HUES64 (cell line): ENCODE measurements at regions not wholly inside any gene's neighbourhood (a gene's known extent, or its start where the extent isn't known, plus 50 kb on each side); places are given as distances from the start of the nearest gene placed in this dataset.
"Not testable (repeated sequence)": the region's sequence is repeated elsewhere in the genome, so short reads cannot be mapped to it uniquely, and the experiment has no call there.

Experiments used
- H3K27ac ChIP-seq: 2 replicates; pipeline ENCODE4 v1.7.0; 2013; ENCODE audit warnings: low read depth, low read length, inconsistent platforms
- H3K27me3 ChIP-seq: 2 replicates; pipeline ENCODE4 v1.6.1; 2013; ENCODE audit warnings: mild to moderate bottlenecking, low read length; ENCODE audit not compliant: insufficient read depth
- H3K36me3 ChIP-seq: 2 replicates; pipeline ENCODE4 v1.6.1; 2013; ENCODE audit warnings: mild to moderate bottlenecking, low read length; ENCODE audit not compliant: insufficient read depth
- H3K4me1 ChIP-seq: 2 replicates; pipeline ENCODE4 v1.6.1; 2013; ENCODE audit warnings: mild to moderate bottlenecking, low read length, moderate library complexity; ENCODE audit not compliant: insufficient read depth
- H3K4me3 ChIP-seq: 2 replicates; pipeline ENCODE4 v1.5.1; 2013; ENCODE audit warnings: mild to moderate bottlenecking, low read length, moderate library complexity
- H3K9ac ChIP-seq: 2 replicates; pipeline ENCODE4 v1.6.1; 2013; ENCODE audit warnings: mild to moderate bottlenecking, low read depth, low read length
- H3K9me3 ChIP-seq: 2 replicates; pipeline ENCODE4 v1.6.1; 2013; ENCODE audit warnings: low read depth, low read length; ENCODE audit not compliant: insufficient read depth
- WGBS: fragments of 150-250, 120-280 bp; methylation state at CpG from one replicate; pipeline ENCODE4 v1.1.7; 2013; ENCODE audit warnings: missing lambda C conversion rate; 5-methylcytosine and 5-hydroxymethylcytosine counted together

DNA sequence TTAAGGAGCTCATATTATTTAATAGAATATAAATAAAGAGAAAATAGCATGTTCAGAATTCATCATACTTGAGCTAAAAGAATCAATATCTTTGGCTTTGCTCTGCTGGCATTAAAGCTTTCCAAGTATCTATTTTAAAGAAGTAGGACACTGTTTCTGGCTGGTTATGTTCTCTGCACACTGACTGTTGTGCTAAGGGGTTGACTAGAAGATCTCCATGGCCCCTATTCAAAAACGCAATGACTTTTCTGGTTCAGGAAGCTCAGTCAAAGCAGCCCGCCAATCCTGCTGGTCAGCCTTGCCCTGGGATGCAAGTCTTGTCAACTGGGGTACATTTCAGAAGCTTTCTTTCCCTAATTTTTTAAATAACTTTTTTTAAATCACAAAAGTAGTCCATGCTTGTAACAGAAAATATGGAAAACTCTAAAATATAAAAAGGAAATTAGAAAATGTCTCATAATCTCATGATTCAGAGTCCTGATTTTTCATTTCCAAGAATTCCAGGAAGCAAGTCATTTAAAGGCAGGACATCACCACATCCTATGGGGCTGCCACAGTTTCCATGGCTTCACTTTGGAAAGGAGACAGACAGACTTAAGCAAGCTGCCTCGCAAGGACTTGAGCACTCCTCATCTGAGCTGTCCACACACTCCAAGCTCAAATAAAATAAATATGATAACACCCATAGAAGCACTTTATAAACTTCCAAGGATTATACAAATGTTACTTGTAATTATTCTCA is 195.1 kb downstream of the TXNL1 start:
- no peaks in the 10 kb centered on the region for H3K27me3 ChIP-seq
- H3K4me1 ChIP-seq, result no peaks in the 10 kb centered on the region
- no peak overlapping the region for H3K27ac ChIP-seq
- H3K9me3 ChIP-seq, result no peaks in the 10 kb centered on the region
- H3K36me3 ChIP-seq, result no peaks in the 10 kb centered on the region
- H3K9ac ChIP-seq, result no peak overlapping the region
- WGBS, result 96% methylated on average over 3 of the region's 3 CpGs
- H3K4me3 ChIP-seq, result no peak overlapping the region

DNA sequence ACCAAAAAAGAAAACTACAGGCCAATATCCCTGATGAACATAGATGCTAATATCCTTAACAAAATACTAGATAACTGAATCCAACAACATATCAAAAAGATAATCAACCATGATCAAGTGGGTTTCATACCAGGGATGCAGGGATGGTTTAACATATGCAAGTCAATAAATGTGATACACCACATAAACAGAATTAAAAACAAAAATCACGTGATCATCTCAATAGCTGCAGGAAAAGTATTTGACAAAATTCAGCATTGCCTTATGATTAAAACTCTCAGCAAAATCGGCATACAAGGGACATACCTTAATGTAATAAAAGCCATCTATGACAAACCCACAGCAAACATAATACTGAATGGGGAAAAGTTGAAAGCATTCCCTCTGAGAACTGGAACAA is 199.9 kb downstream of the TXNL1 start:
- H3K4me3 ChIP-seq, H3K9ac ChIP-seq, H3K36me3 ChIP-seq, H3K9me3 ChIP-seq, H3K27me3 ChIP-seq, H3K27ac ChIP-seq, H3K4me1 ChIP-seq: not testable (repeated sequence)
- WGBS, result 94% methylated on average over 2 of the region's 2 CpGs

- H3K4me1 ChIP-seq, result no peaks in the 10 kb centered on the region
- no peaks in the 10 kb centered on the region for H3K9me3 ChIP-seq
- 86% methylated on average over 1 of the region's 1 CpG for WGBS
- no peak overlapping the region for H3K4me3 ChIP-seq
- H3K36me3 ChIP-seq, result no peaks in the 10 kb centered on the region
- H3K27me3 ChIP-seq, result no peaks in the 10 kb centered on the region
- no peak overlapping the region for H3K9ac ChIP-seq
- H3K27ac ChIP-seq, result no peak overlapping the region
These were observed 201.7 kb downstream of the TXNL1 start for GRCh38 chr18:56436651-56437050.

DNA sequence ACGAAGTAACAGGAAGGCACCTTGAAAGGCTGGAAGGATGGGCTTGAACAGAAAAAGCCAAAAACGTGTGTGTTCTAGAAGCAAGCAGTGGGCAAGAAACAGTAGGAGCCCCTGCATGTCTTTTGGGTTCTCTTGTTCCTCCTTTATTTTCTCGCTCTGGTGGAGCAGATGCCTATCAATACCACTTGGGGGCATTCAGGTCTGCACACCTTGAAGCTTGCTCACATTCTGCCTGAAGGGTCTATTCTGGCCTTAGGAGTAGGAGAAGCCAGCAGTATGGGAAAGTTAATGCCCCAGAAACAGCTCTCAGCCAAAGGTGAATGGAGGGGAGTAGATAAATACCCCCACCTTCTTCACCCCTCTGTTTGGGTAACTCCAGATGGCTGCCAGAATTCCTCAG is 204.5 kb downstream of the TXNL1 start:
- Histone ChIP-seq H3K9me3 (no peaks in the 10 kb centered on the region), H3K36me3 (no peaks in the 10 kb centered on the region), H3K27me3 (no peaks in the 10 kb centered on the region), H3K27ac (no peak overlapping the region), H3K4me3 (no peak overlapping the region), H3K9ac (no peak overlapping the region), H3K4me1 (no peaks in the 10 kb centered on the region)
- 86% methylated on average over 3 of the region's 3 CpGs for WGBS

DNA sequence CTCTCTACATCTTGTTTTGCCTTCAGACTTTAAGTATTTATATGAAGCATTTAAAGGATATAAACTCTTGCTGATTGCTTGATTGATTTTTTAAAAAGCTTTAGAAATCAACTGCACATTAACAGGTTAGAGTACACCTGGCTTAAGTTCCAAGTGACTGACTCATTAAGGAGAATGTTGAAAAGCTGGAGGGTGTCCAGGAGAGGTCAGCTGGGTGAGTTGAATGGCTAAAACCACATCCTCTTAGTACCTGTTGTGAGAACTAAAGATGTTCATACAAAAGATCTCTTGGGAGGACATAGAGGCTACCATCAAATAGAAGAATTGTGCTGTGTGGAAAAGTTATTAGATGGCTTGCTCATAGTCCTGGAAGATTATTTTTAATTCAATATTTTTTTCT is 206.8 kb downstream of the TXNL1 start:
- no peaks in the 10 kb centered on the region for H3K4me1 ChIP-seq
- no peak overlapping the region for H3K4me3 ChIP-seq
- H3K27ac ChIP-seq, result no peak overlapping the region
- peaks cover 11% of the 10 kb centered on the region for H3K9me3 ChIP-seq
- no peaks in the 10 kb centered on the region for H3K27me3 ChIP-seq
- H3K36me3 ChIP-seq, result no peaks in the 10 kb centered on the region
- H3K9ac ChIP-seq, result no peak overlapping the region

DNA sequence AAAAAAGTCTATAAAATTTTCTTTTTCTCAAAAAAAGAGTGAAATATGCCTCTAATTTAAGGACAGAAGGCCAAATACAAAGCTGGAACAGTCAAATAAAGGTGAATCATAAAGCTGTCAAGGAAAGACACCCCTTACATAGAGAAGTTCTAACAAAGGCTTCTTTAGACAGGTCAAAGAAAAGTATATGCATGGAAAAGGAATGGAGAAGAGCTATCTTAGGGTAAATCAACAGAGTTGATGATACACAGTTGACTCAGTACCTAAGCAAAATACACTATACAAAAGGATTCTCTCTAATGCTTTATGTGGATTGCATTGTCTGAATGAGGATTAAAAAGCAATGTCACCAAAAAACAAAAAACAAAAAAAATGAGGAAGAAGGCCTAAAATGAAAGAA is 214.8 kb downstream of the TXNL1 start:
- Histone ChIP-seq H3K27me3 (no peaks in the 10 kb centered on the region), H3K9me3 (peaks cover 11% of the 10 kb centered on the region), H3K4me3 (no peak overlapping the region), H3K27ac (no peak overlapping the region), H3K4me1 (peaks cover 13% of the 10 kb centered on the region), H3K36me3 (no peaks in the 10 kb centered on the region), H3K9ac (no peak overlapping the region)

DNA sequence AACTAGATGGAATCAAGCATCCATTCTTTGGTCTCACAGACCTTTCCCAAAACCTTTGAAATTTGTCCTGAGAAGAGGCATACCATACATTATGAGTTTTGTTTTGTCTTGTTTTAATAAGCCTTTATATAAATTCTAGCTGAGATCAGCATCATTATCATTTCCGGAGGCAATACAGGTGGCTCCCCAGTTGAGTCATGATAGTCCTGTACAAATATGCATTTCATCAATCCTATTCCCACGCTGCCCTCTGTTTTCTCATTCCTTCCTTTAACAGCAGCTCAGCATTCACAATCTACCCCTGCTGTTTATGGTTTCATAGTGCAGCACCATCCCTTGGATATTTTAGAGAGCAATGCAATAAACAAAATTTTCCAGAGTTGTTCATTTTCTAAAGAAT is 216.7 kb downstream of the TXNL1 start:
- H3K27ac ChIP-seq, result no peak overlapping the region; the same call in 1 of the 2 replicates
- no peak overlapping the region for H3K4me3 ChIP-seq
- H3K9me3 ChIP-seq, result no peaks in the 10 kb centered on the region
- no peak overlapping the region for H3K9ac ChIP-seq
- H3K4me1 ChIP-seq, result peaks cover 13% of the 10 kb centered on the region
- 89% methylated on average over 2 of the region's 2 CpGs for WGBS
- H3K36me3 ChIP-seq, result no peaks in the 10 kb centered on the region
- no peaks in the 10 kb centered on the region for H3K27me3 ChIP-seq

DNA sequence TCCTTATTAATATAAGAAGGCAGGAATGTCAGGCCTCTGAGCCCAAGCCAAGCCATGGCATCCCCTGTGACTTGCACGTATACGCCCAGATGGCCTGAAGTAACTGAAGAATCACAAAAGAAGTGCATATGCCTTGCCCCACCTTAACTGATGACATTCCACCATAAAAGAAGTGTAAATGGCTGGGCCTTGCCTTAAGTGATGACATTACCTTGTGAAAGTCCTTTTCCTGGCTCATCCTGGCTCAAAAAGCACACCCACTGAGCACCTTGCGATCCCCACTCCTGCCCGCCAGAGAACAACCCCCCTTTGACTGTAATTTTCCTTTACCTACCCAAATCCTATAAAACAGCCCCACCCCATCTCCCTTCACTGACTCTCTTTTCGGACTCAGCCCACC is 217.5 kb downstream of the TXNL1 start:
- not testable (repeated sequence) for H3K9ac ChIP-seq, H3K27ac ChIP-seq, H3K4me3 ChIP-seq, H3K27me3 ChIP-seq, H3K36me3 ChIP-seq, H3K9me3 ChIP-seq
- WGBS, result 35% methylated on average over 4 of the region's 5 CpGs
- H3K4me1 ChIP-seq, result peaks cover 13% of the 10 kb centered on the region

DNA sequence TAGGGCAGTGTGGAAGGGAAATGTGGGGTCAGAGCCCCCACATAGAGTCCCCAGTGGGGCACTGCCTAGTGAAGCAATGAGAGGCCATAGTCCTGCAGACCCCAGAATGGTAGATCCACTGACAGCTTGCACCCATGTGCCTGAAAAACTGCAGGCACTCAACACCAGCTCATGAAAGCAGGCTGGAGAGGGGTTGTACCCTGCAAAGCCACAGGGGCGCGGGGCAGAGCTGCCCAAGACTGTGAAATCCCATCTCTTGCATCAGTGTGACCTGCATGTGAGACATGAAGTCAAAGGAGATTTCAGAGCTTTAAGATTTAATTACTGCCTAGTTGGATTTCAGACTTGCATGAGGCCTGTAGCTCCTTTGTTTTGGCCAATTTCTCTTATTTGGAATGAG is 224.0 kb downstream of the TXNL1 start:
- WGBS, result 89% methylated on average over 2 of the region's 2 CpGs
- H3K9ac ChIP-seq, result no peak overlapping the region
- peak overlapping the region; percentile 41; the same call in 1 of the 2 replicates for H3K27ac ChIP-seq
- no peak overlapping the region for H3K4me3 ChIP-seq
- peaks cover 16% of the 10 kb centered on the region for H3K9me3 ChIP-seq
- H3K27me3 ChIP-seq, result no peaks in the 10 kb centered on the region
- H3K4me1 ChIP-seq, result 0 out of 2 replicates have a peak, but pooled peaks cover 8% of the 10 kb centered on the region
- H3K36me3 ChIP-seq, result no peaks in the 10 kb centered on the region; the same call in 1 of the 2 replicates

DNA sequence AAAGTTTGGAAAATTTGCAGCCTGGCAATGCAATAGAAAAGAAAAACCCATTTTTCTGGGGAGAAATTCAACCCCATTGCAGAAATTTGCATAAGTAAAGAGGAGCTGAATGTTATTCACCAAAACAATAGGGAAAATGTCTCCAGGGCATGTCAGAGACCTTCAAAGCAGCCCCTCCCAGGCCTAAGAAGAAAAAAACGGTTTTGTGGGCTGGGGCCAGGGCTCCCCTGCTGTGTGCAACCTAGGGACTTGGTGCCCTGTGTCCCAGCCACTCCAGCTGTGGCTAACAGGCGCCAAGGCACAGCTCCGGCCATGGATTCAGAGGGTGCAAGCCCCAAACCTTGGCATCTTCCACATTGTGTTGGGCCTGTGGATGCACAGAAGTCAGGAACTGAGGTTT is 224.5 kb downstream of the TXNL1 start:
- 42% methylated on average over 3 of the region's 3 CpGs for WGBS
- Histone ChIP-seq H3K9ac (no peak overlapping the region), H3K4me3 (no peak overlapping the region), H3K27ac (peak overlapping the region; percentile 60; the same call in 1 of the 2 replicates), H3K4me1 (0 out of 2 replicates have a peak, but pooled peaks cover 8% of the 10 kb centered on the region), H3K36me3 (no peaks in the 10 kb centered on the region; the same call in 1 of the 2 replicates), H3K9me3 (peaks cover 16% of the 10 kb centered on the region), H3K27me3 (no peaks in the 10 kb centered on the region)

DNA sequence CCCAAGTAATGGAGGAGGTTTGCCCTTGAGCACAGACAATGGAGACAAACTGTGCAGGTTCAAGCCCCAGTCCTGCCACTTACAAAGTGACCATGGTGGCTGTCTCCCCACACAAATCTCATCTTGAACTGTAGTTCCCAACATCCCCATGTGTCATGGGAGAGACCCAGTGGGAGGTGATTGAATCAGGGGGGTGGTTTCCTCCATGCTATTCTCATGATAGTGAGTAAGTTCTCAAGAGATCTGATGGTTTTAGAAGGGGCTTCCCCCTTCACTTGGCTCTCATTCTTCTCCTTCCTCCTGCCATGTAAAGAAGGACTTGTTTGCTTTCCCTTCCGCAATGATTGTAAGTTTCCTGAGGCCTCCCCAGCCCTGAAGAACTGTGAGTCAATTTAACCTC is 225.4 kb downstream of the TXNL1 start:
- Histone ChIP-seq H3K27ac (no peak overlapping the region; the same call in 1 of the 2 replicates), H3K9ac (no peak overlapping the region), H3K27me3 (no peaks in the 10 kb centered on the region), H3K4me1 (peaks cover 13% of the 10 kb centered on the region; the same call in 1 of the 2 replicates), H3K9me3 (peaks cover 16% of the 10 kb centered on the region), H3K4me3 (no peak overlapping the region), H3K36me3 (no peaks in the 10 kb centered on the region; the same call in 1 of the 2 replicates)
- 94% methylated on average over 1 of the region's 1 CpG for WGBS

GRCh38 chr18:56409736-56410135 is 228.7 kb downstream of the TXNL1 start:
- Histone ChIP-seq H3K9me3 (peaks cover 28% of the 10 kb centered on the region), H3K36me3 (no peaks in the 10 kb centered on the region; the same call in 1 of the 2 replicates), H3K4me3 (no peak overlapping the region), H3K9ac (no peak overlapping the region), H3K27ac (no peak overlapping the region), H3K4me1 (peaks cover 20% of the 10 kb centered on the region; the same call in 1 of the 2 replicates), H3K27me3 (no peaks in the 10 kb centered on the region)
